ENCODE measurements at regions not wholly inside any gene's neighbourhood (a gene's known extent, or its start where the extent isn't known, plus 50 kb on each side); places are given as distances from the start of the nearest gene placed in this dataset.

GRCh38 chr1:57922130-57922529 is 498.3 kb upstream of the DAB1 start:
- no peak for DNase-seq (ENCODE audit: low read depth)

- DNase-seq (ENCODE audit: low read depth) = no peak
These were observed 492.2 kb upstream of the DAB1 start for GRCh38 chr1:57916041-57916440.

GRCh38 chr1:57911427-57911826 is 487.6 kb upstream of the DAB1 start:
- no peak for DNase-seq (ENCODE audit: low read depth)

- DNase-seq (ENCODE audit: low read depth) = no peak
These were observed 486.9 kb upstream of the DAB1 start for GRCh38 chr1:57910782-57911181.

- no peak for DNase-seq (ENCODE audit: low read depth)
These were observed 486.4 kb upstream of the DAB1 start for GRCh38 chr1:57910305-57910704.

GRCh38 chr1:57908147-57908890 is 484.5 kb upstream of the DAB1 start:
- DNase-seq (ENCODE audit: low read depth) = no peak

DNA sequence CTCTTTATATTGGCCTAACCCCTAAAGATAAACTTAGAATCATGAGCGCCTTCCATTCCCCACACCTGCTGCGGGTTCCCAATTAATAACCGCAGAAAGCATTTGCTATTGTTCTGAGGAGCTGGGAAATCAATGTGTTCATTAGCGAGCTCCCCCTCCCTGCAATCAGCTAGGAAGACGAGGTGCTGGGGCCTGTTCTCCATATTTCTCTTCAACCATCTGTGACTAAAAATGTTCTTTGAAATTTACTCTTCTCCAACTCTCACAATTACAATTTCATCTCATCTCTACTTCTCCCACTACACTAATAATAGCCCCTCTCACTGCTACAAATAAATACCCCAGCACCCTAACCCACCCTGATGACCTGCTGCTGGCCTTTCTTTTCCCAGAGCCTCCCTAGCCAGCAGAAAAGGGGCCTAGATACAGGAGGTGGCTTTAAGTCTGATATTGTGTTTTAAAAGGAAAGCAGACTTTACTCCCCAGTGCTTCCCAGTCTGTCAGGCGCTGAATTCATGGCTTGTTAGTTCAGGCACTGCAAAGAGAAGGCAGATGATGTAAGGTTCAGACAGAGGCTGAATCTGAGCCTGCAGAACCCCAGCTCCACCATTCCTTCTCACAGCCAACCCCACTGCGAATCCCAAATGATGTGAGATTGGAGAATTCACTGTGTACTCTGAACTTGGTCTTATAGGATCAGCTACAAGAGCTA is 477.5 kb upstream of the DAB1 start:
- DNase-seq (ENCODE audit: low read depth) = no peak

DNA sequence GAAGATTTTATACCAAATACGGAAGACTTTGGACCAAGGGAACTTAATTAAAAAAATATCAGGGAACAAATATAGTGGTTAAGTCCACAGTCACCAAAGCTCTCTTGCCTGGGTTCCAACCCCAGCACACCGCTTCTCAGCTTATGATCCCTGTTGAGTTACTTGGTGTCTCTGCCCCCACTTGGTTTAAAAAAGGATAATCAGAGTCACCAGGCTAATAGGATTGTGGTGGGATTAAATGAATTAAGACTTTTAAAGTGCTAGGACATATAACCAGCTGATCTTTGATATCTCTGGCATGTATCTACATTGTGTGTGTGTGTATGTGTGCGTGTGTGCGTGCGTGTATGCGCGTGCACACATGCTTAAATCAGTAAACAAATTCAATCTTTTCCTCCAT is 474.7 kb upstream of the DAB1 start:
- DNase-seq (ENCODE audit: low read depth) = no peak

- DNase-seq (ENCODE audit: low read depth) = no peak
These were observed 473.7 kb upstream of the DAB1 start for GRCh38 chr1:57897581-57897980.

DNA sequence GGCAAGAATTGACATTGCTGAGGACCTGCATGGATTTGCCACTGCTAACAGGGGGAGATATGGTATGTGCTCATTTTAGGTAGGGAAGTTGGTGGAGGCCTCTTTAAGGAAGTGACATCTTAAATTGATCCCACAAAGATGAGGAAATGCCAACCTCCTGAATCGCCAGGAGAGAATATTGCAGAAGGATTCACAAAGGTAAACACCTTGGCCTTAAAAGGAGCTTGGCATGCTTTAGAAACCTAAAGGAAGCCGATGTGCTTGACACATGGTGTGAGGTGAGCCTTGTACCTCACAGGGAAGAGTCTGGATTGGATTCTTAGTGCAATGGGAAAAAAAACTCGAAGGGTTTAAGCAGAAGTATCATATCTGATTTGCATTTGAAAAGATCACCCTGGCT is 470.5 kb upstream of the DAB1 start:
- DNase-seq (ENCODE audit: low read depth) = no peak

- no peak for DNase-seq (ENCODE audit: low read depth)
These were observed 465.9 kb upstream of the DAB1 start for GRCh38 chr1:57889676-57890320.

DNA sequence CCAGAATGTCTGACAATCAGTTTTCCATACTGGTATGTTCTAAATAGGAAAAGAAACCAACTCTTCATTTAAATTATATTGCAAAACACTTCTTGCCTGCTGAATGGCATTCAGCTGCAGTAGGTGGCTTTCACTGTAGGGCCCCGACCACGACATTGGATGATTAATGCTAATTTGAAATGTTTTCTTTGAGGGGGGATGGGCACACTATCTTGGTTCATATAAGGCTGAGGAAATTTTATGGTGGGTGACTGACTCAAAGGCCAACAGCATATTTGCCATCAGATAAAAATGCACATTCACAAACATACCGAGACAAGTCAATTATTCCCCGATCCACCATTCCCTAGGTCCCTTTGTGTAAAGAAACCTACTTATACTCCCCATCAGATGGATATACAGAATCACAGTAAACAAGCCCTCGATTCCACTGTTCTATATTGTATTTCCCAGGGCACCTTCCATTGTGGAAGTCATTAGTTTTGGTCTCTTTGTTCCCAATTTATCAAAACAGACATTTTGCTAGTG is 464.2 kb upstream of the DAB1 start:
- no peak for DNase-seq (ENCODE audit: low read depth)

GRCh38 chr1:57886376-57886775 is 462.5 kb upstream of the DAB1 start:
- DNase-seq (ENCODE audit: low read depth) = no peak

DNA sequence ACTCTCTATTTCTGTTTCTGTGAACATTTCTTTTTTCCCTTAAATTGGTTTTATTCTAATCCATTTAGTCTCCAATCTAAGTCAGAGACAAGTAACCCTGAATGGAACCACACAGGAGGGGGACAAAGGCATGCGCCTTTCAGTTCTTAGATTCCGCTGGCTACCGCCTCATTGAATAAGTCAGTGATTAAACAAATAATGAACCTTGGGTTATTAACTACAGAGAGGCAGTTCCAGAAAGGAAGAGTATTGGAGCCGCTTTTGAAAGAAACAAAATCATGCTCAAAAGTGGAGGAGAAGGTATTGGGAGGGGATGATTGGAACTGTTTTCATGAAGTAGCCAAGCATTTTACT is 459.8 kb upstream of the DAB1 start:
- DNase-seq (ENCODE audit: low read depth) = no peak

- no peak for DNase-seq (ENCODE audit: low read depth)
These were observed 459.2 kb upstream of the DAB1 start for GRCh38 chr1:57882934-57883641.

GRCh38 chr1:57882072-57882471 is 458.2 kb upstream of the DAB1 start:
- no peak for DNase-seq (ENCODE audit: low read depth)

DNA sequence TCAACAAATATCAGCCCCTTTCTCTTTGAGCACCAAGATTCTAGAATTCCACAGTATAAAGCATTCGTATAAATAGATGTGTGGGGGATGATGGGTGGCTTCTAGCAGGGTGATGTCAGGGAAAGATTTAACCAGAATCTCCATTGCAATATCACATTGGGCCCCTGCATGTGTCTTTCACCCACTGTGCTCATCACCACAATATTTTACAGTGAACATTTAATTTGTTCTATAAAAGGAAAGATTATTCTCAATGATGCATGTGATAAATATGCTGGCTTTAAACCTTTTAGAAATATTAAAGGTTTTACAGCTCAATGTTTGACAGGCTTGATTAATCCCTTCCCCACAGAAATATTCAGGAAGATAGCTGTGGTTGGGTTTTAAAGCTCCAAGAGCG is 457.8 kb upstream of the DAB1 start:
- DNase-seq (ENCODE audit: low read depth) = no peak

DNA sequence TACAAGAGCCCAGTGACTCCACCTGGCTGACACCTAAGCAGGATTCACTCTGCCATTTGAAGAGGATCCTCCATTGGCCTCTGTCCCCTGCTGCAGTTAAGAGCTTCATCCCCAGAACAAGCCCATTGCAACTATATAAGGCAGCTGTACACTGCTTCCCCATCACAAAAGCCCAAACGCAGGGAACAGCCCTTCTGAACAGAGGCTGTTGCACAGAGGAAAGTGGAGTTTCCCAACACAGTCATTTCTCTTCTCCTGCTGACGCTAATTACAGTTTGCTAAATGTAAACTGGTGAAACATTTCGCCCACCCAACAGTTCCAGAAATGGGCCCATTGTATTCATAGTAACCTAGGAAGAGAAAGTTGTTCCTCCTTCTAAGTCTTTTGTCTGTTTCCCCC is 455.8 kb upstream of the DAB1 start:
- no peak for DNase-seq (ENCODE audit: low read depth)

DNA sequence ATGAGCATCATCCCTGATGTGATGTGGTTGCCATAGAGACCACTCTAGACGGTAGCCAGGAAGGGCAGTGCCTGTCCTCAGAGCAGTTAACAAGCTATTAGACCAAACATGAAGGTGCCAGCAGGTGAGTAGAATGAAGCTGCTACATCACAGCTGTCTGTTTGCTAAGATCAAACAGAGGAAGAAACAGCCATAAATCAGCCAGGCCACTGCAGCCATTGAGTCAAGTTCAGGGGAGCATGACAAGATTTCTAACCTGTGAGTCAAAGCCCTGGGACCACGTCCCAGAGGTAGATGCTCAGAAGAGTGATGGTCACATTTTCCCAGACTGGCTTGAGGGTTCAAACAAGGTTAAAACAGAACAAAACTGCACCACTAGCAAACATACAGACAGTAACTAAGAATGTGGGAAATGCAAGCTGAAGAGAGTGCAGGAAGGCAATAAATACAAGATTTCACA is 450.6 kb upstream of the DAB1 start:
- DNase-seq (ENCODE audit: low read depth) = no peak

GRCh38 chr1:57872913-57873312 is 449.1 kb upstream of the DAB1 start:
- no peak for DNase-seq (ENCODE audit: low read depth)

DNA sequence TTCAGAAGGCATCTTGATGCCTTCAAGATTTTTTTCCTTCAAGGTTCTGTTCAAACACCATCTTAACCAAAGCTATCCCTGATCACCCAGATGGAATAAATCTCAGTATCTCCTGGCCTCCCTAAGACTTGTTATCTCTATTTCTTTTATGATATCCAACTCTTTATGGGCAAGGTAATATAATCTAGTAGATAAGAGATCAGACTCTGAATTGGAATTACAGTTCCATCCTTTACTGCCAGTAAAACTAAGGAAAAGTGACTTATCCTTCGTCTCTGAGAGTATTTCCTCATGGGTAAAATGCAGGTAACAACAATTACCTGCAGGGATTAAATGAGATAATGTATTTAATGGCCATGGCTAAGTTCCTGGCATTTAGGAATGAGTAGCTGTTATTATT is 445.0 kb upstream of the DAB1 start:
- no peak for DNase-seq (ENCODE audit: low read depth)

DNA sequence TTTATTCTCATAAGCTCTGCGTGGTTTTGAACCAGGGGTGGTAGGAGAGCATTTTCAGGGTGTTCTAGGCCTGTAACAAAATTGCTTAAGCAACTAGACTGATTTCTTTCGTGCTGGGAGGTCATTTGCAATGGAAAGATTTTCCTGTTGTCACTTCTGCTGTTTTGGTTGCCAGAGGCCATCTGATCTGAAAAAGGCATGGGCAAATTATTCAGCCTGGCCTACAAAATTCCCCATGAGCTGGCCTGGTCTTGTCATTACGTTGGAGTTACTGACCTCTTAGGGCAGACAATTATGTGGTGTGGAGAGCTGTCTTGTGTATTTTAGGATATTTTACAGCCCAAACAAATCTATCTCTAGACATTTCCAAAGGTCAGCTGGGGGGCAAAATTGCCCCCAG is 444.4 kb upstream of the DAB1 start:
- no peak for DNase-seq (ENCODE audit: low read depth)

Measured in activated T-cell treated with anti-CD3 and anti-CD28 coated beads for 48 hours (primary cell).